Activated naive CD4-positive, alpha-beta T cell treated with anti-CD3 and anti-CD28 coated beads for 36 hours (primary cell): ENCODE measurements at regions not wholly inside any gene's neighbourhood (a gene's known extent, or its start where the extent isn't known, plus 50 kb on each side); places are given as distances from the start of the nearest gene placed in this dataset.

ENCODE experiments used
- CTCF ChIA-PET: fragments of 350-600 bp; sonication (Branson Sonifier 250); formaldehyde crosslinking; loops from one replicate; lab custom pipeline; 2021; ENCODE audit warnings: antibody characterized with exemption; lab: Charles Lee
- DNase-seq: peaks from one replicate; pipeline ENCODE4 v3.0.0-alpha.2; 2020
- H3K27ac Mint-ChIP-seq: one replicate; pipeline ENCODE4 v1.8.0; 2021; ENCODE audit warnings: mild to moderate bottlenecking, mixed read lengths
- H3K27me3 Mint-ChIP-seq: one replicate; pipeline ENCODE4 v1.8.0; 2021; ENCODE audit warnings: low read depth, mixed read lengths
- H3K36me3 Mint-ChIP-seq: one replicate; pipeline ENCODE4 v1.8.0; 2021; ENCODE audit warnings: low read depth, mixed read lengths
- H3K4me1 Mint-ChIP-seq: one replicate; pipeline ENCODE4 v1.8.0; 2021; ENCODE audit warnings: low read depth, mixed read lengths
- H3K4me3 Mint-ChIP-seq: one replicate; pipeline ENCODE4 v1.8.0; 2021; ENCODE audit warnings: mild to moderate bottlenecking, moderate library complexity, mixed read lengths
- H3K9me3 Mint-ChIP-seq: one replicate; pipeline ENCODE4 v1.8.0; 2021; ENCODE audit warnings: mixed read lengths
- intact Hi-C: fragments of 100-400 bp; cut with micrococcal nuclease; formaldehyde crosslinking; loops from one replicate; pipeline ENCODE4 v1.15.1; 2023

- Mint-ChIP-seq H3K9me3 (peaks cover 3% of the 10 kb centered on the region), H3K27ac (no peak overlapping the region), H3K4me3 (no peak overlapping the region), H3K4me1 (no peaks in the 10 kb centered on the region), H3K27me3 (peaks cover 2% of the 10 kb centered on the region), H3K36me3 (no peaks in the 10 kb centered on the region)
- no peak for DNase-seq
- intact Hi-C loops: no loop called here
- CTCF ChIA-PET: interaction anchor here (0.7 kb wide), 1 partner anchor 183 kb away, joined by 3 read pairs; no protein-coding TSS in a partner anchor
Measured at GRCh38 chr16:66081775-66082366, 284.6 kb upstream of the CDH5 start.

DNA sequence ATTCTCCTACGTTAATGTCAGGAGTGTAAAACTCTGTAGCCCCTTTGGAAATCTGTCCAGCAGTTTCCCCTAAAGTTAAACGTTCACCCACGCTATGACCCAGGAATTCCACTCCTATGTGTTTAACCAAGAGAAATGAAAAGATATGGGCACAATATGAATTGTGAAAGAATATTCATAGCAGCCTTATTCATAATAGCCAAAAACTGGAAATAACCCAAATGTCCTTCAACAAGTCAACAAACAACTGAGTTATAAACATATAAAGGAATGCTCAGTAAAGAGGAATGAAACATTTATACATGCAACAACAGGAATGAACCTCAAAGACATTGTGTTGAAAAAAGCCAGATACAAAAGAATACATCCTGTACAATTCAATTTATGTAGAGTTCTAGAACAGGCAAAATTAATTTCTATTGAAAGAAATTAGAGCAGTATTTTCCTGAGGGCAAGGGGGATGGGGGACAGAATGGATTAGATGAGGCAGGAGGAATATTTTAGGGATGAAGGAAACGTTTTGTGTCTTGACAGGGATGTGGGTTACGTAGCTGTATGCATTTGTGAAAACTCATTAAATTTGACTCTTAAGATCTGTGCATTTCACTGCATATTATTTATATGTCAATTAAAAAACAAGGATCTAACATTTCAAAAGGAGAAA lies 286.7 kb upstream of the CDH5 start:
- intact Hi-C loops: no loop called here
- H3K36me3 Mint-ChIP-seq: no peaks in the 10 kb centered on the region
- peaks cover 2% of the 10 kb centered on the region for H3K27me3 Mint-ChIP-seq
- H3K27ac Mint-ChIP-seq: no peak overlapping the region
- H3K4me3 Mint-ChIP-seq: no peak overlapping the region
- CTCF ChIA-PET: no interaction called here
- no peak for DNase-seq
- H3K4me1 Mint-ChIP-seq: no peaks in the 10 kb centered on the region
- peaks cover 3% of the 10 kb centered on the region for H3K9me3 Mint-ChIP-seq

DNA sequence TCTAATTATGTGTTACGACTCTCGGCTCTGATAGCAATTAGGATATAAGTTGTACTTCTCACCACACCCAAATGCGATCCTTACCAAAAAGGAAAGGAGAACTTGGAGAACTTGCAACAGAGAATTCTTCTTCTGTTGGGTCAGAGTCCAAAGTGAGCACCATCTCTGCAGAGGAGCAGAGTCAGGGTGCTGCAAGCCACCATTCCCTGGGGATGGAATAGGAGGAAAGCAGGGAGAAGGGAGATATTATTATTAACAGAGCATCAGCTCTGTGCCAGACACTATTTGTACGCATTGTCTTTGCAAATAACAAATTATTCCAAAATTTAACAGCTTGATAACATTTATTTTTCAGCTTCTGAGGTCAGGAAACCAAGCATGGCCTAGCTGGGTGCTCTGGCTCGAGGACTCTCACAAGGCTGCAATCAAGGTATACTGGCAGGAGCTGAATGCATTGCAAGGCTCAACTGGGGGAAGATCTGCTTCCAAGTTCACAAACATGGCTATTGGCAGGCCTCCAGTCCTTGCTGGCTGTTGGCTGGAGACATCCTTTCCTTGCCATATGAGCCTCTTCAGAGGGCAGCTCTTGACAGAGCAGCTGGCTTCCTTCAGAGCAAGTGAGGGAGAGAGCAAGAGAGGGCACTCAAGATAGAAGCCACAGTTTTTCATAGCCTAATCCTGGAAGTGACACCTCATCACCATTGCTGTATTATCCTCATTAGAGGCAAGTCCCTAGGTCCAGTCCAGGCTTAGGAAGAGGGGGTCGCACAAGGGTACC lies 296.2 kb upstream of the CDH5 start:
- DNase-seq: no peak
- no peaks in the 10 kb centered on the region for H3K36me3 Mint-ChIP-seq
- no peak overlapping the region for H3K27ac Mint-ChIP-seq
- CTCF ChIA-PET: no interaction called here
- intact Hi-C loops: no loop called here
- no peaks in the 10 kb centered on the region for H3K4me1 Mint-ChIP-seq
- peaks cover 5% of the 10 kb centered on the region for H3K27me3 Mint-ChIP-seq
- no peak overlapping the region for H3K4me3 Mint-ChIP-seq
- H3K9me3 Mint-ChIP-seq: no peaks in the 10 kb centered on the region

GRCh38 chr16:66069587-66069986 lies 296.9 kb upstream of the CDH5 start:
- intact Hi-C loops: no loop called here
- CTCF ChIA-PET: no interaction called here
- no peaks in the 10 kb centered on the region for H3K36me3 Mint-ChIP-seq

GRCh38 chr16:66066404-66066803 lies 300.1 kb upstream of the CDH5 start:
- no peaks in the 10 kb centered on the region for H3K36me3 Mint-ChIP-seq
- no peak overlapping the region for H3K27ac Mint-ChIP-seq
- CTCF ChIA-PET: no interaction called here
- DNase-seq: no peak
- H3K9me3 Mint-ChIP-seq: no peaks in the 10 kb centered on the region
- no peaks in the 10 kb centered on the region for H3K4me1 Mint-ChIP-seq
- H3K4me3 Mint-ChIP-seq: no peak overlapping the region
- no peaks in the 10 kb centered on the region for H3K27me3 Mint-ChIP-seq
- intact Hi-C loops: no loop called here

More at GRCh38 chr16:66069587-66069986, 296.9 kb upstream of the CDH5 start:
- Mint-ChIP-seq H3K9me3 (no peaks in the 10 kb centered on the region), H3K4me1 (no peaks in the 10 kb centered on the region), H3K27me3 (peaks cover 5% of the 10 kb centered on the region), H3K4me3 (no peak overlapping the region), H3K27ac (no peak overlapping the region)
- no peak for DNase-seq

- CTCF ChIA-PET: no interaction called here
- Mint-ChIP-seq H3K4me1 (no peaks in the 10 kb centered on the region), H3K27me3 (no peaks in the 10 kb centered on the region), H3K27ac (no peak overlapping the region), H3K9me3 (no peaks in the 10 kb centered on the region), H3K36me3 (no peaks in the 10 kb centered on the region), H3K4me3 (no peak overlapping the region)
- DNase-seq: no peak
- intact Hi-C loops: no loop called here
Measured at GRCh38 chr16:66065925-66066324, 300.6 kb upstream of the CDH5 start.

- no peaks in the 10 kb centered on the region for H3K36me3 Mint-ChIP-seq
- CTCF ChIA-PET: no interaction called here
- no peaks in the 10 kb centered on the region for H3K9me3 Mint-ChIP-seq
- H3K4me3 Mint-ChIP-seq: no peak overlapping the region
- no peak overlapping the region for H3K27ac Mint-ChIP-seq
- no peaks in the 10 kb centered on the region for H3K27me3 Mint-ChIP-seq
- intact Hi-C loops: no loop called here
- DNase-seq: no peak
- H3K4me1 Mint-ChIP-seq: no peaks in the 10 kb centered on the region
Measured at GRCh38 chr16:66064801-66065530, 301.5 kb upstream of the CDH5 start.

- Mint-ChIP-seq H3K9me3 (no peaks in the 10 kb centered on the region), H3K27ac (no peak overlapping the region), H3K4me1 (no peaks in the 10 kb centered on the region), H3K4me3 (no peak overlapping the region), H3K36me3 (no peaks in the 10 kb centered on the region), H3K27me3 (no peaks in the 10 kb centered on the region)
- intact Hi-C loops: no loop called here
- DNase-seq: no peak
- CTCF ChIA-PET: no interaction called here
Measured at GRCh38 chr16:66058832-66059231, 307.7 kb upstream of the CDH5 start.

- DNase-seq: no peak
- intact Hi-C loops: no loop called here
- Mint-ChIP-seq H3K4me1 (no peaks in the 10 kb centered on the region), H3K9me3 (no peaks in the 10 kb centered on the region), H3K36me3 (no peaks in the 10 kb centered on the region), H3K4me3 (no peak overlapping the region), H3K27me3 (no peaks in the 10 kb centered on the region), H3K27ac (no peak overlapping the region)
- CTCF ChIA-PET: no interaction called here
Measured at GRCh38 chr16:66058172-66058691, 308.3 kb upstream of the CDH5 start.

DNA sequence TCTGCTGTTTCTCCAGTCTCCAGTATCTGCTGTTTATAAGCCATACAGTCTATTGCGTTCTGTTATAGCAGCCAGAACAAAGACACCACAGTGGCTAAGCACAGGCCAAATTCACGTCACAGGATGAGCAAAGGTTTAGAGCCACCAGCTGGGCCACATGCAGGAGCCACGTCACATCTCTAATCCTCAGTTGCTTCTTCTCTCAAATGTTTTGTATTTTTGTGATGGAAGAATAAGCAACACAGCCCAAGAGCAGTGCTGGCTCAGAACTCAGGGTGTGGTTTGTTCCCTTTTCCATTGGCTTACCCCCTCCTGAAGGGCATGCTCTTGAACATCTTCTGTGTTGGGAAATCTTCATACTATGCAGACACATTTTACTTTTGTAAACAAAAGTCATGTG lies 309.4 kb upstream of the CDH5 start:
- H3K36me3 Mint-ChIP-seq: no peaks in the 10 kb centered on the region
- CTCF ChIA-PET: no interaction called here
- H3K27me3 Mint-ChIP-seq: no peaks in the 10 kb centered on the region
- H3K4me1 Mint-ChIP-seq: no peaks in the 10 kb centered on the region
- intact Hi-C loops: no loop called here
- H3K9me3 Mint-ChIP-seq: no peaks in the 10 kb centered on the region
- no peak overlapping the region for H3K4me3 Mint-ChIP-seq
- no peak overlapping the region for H3K27ac Mint-ChIP-seq
- no peak for DNase-seq

DNA sequence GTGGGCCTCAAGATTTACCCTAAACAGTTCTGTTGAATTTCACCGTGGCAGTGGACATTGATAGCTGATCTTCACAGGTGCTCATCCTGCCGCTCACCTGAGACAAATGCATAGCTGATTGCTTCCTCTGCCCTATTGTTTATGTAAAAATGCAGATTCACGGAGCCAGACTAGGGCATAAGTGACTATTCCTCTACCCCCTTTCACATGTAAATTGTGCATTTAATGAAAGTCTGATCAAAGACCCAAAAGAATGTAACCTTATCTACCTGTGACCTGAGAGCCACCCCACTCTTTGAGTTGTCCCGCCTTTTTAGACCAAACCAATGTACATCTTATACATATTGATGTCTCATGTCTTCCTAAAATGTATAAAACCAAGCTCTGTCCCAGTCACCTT lies 312.4 kb upstream of the CDH5 start:
- Mint-ChIP-seq H3K27ac (no peak overlapping the region), H3K9me3 (no peaks in the 10 kb centered on the region), H3K4me1 (no peaks in the 10 kb centered on the region), H3K4me3 (no peak overlapping the region), H3K27me3 (no peaks in the 10 kb centered on the region), H3K36me3 (no peaks in the 10 kb centered on the region)
- DNase-seq: no peak
- intact Hi-C loops: no loop called here
- CTCF ChIA-PET: interaction anchor here (0.6 kb wide), 1 partner anchor 295 kb away, joined by 3 read pairs; no protein-coding TSS in a partner anchor

- no peak overlapping the region for H3K27ac Mint-ChIP-seq
Measured at GRCh38 chr16:66052745-66053144, 313.7 kb upstream of the CDH5 start.

More at GRCh38 chr16:66052745-66053144, 313.7 kb upstream of the CDH5 start:
- H3K27me3 Mint-ChIP-seq: no peaks in the 10 kb centered on the region
- intact Hi-C loops: no loop called here
- H3K36me3 Mint-ChIP-seq: no peaks in the 10 kb centered on the region
- H3K4me3 Mint-ChIP-seq: no peak overlapping the region
- H3K9me3 Mint-ChIP-seq: no peaks in the 10 kb centered on the region
- no peak for DNase-seq
- CTCF ChIA-PET: no interaction called here
- H3K4me1 Mint-ChIP-seq: no peaks in the 10 kb centered on the region
